NB4 (cell line): ENCODE measurements at regions not wholly inside any gene's neighbourhood (a gene's known extent, or its start where the extent isn't known, plus 50 kb on each side); places are given as distances from the start of the nearest gene placed in this dataset.

Source experiments
- CTCF ChIP-seq: IDR thresholded peaks from one replicate; pipeline ENCODE4 v1.5.1; 2012; ENCODE audit warnings: low read depth, low read length
- POLR2A ChIP-seq: IDR thresholded peaks from 2 replicates; pipeline ENCODE4 v1.6.1; 2011; ENCODE audit warnings: mild to moderate bottlenecking; ENCODE audit not compliant: insufficient read length; ENCODE audit errors: extremely low read depth

GRCh38 chr6:111995404-111995803 is 58.5 kb upstream of the CCN6 start:
- TF ChIP-seq CTCF = no peak
- TF ChIP-seq POLR2A = no peak
